H1 (cell line): ENCODE measurements at regions not wholly inside any gene's neighbourhood (a gene's known extent, or its start where the extent isn't known, plus 50 kb on each side); places are given as distances from the start of the nearest gene placed in this dataset.

Experiments
- CTCF ChIA-PET: fragments of 300-600 bp; sonication (Branson Sonifier 250); formaldehyde crosslinking; loops from one replicate; lab custom pipeline; 2021; ENCODE audit not compliant: partially characterized antibody; lab: Charles Lee
- POLR2A ChIA-PET: fragments of 300-600 bp; sonication (Branson Sonifier 250); formaldehyde crosslinking; loops from one replicate; lab custom pipeline; 2021; ENCODE audit warnings: inconsistent platforms; ENCODE audit not compliant: partially characterized antibody; lab: Charles Lee
- DNase-seq, 2 experiments: peaks; one replicate each; pipeline versions ENCODE4 v3.0.0 to v3.0.0-alpha.2; 2010 to 2022; ENCODE audit warnings: low spot score in 2 of 2, low read depth in 1 of 2, mixed read lengths in 1 of 2
- FAIRE-seq: peaks from 2 replicates; lab custom pipeline; 2011; peaks lifted over from hg19 to GRCh38; lab: Jason Lieb, UNC
- H2AFZ ChIP-seq: 2 replicates; pipeline ENCODE4 v1.8.1; 2012; ENCODE audit warnings: low read length, inconsistent platforms
- H2AK5ac ChIP-seq: 2 replicates; pipeline ENCODE4 v1.6.1; 2013; ENCODE audit warnings: low read depth, low read length
- H2BK120ac ChIP-seq: replicated peaks from 2 replicates; pipeline ENCODE3; 2013; ENCODE audit warnings: low read depth, low read length, inconsistent platforms
- H2BK12ac ChIP-seq: 2 replicates; pipeline ENCODE4 v1.6.1; 2013; ENCODE audit warnings: low read depth, low read length
- H2BK15ac ChIP-seq: 2 replicates; pipeline ENCODE4 v1.6.1; 2013; ENCODE audit warnings: low read length
- H2BK20ac ChIP-seq: 2 replicates; pipeline ENCODE4 v1.6.1; 2013; ENCODE audit warnings: low read length
- H2BK5ac ChIP-seq: 2 replicates; pipeline ENCODE4 v1.6.1; 2013; ENCODE audit warnings: low read depth, low read length
- H3K14ac ChIP-seq: 2 replicates; pipeline ENCODE4 v1.6.1; 2013; ENCODE audit warnings: inconsistent platforms; ENCODE audit not compliant: insufficient read length
- H3K18ac ChIP-seq: 2 replicates; pipeline ENCODE4 v1.6.1; 2013; ENCODE audit warnings: low read length; ENCODE audit errors: extremely low read depth
- H3K23ac ChIP-seq: 2 replicates; pipeline ENCODE4 v1.6.1; 2013; ENCODE audit warnings: inconsistent platforms; ENCODE audit not compliant: insufficient read length
- H3K23me2 ChIP-seq: 2 replicates; pipeline ENCODE4 v1.6.1; 2013; ENCODE audit warnings: low read depth, low read length
- H3K27ac ChIP-seq: 2 replicates; pipeline ENCODE4 v1.6.1; 2011; ENCODE audit warnings: low read depth, low read length, inconsistent platforms
- H3K27me3 ChIP-seq, 4 experiments: replicated peaks in 1 of 4; 1 replicate in 1 of 4; 2 replicates in 3 of 4; pipeline versions ENCODE4 v1.6.1 to v1.8.1; 2011 to 2013; ENCODE audit warnings: low read length in 3 of 4, mild to moderate bottlenecking in 3 of 4, inconsistent platforms in 2 of 4, mixed read lengths in 2 of 4, moderate library complexity in 1 of 4; ENCODE audit not compliant: control insufficient read depth in 3 of 4, insufficient read depth in 3 of 4; ENCODE audit errors: extremely low read depth in 1 of 4
- H3K36me3 ChIP-seq, 4 experiments: 2 replicates each; pipeline versions ENCODE4 v1.6.1 to v1.8.1; 2011 to 2013; ENCODE audit warnings: mild to moderate bottlenecking in 4 of 4, low read length in 3 of 4, moderate library complexity in 2 of 4, control low read depth in 1 of 4, inconsistent platforms in 1 of 4; ENCODE audit not compliant: insufficient read depth in 4 of 4, control insufficient read depth in 2 of 4
- H3K4ac ChIP-seq: replicated peaks from 2 replicates; pipeline ENCODE3; 2013; ENCODE audit warnings: low read length, low read depth, mixed read lengths, inconsistent platforms; ENCODE audit not compliant: insufficient read length
- H3K4me1 ChIP-seq, 4 experiments: replicated peaks in 1 of 4; 1 replicate in 1 of 4; 2 replicates in 3 of 4; pipeline versions ENCODE4 v1.6.1 to v1.8.1; 2011 to 2013; ENCODE audit warnings: low read length in 3 of 4, inconsistent platforms in 2 of 4, mixed read lengths in 1 of 4; ENCODE audit not compliant: insufficient read depth in 4 of 4, control insufficient read depth in 3 of 4
- H3K4me2 ChIP-seq, 2 experiments: 2 replicates each; pipeline versions ENCODE4 v1.6.1 to v1.8.1; 2011 to 2013; ENCODE audit warnings: low read depth in 2 of 2, low read length in 2 of 2, control low read depth in 1 of 2, inconsistent platforms in 1 of 2, mild to moderate bottlenecking in 1 of 2; ENCODE audit not compliant: insufficient read depth in 1 of 2
- H3K4me3 ChIP-seq, 4 experiments: fragments of 200-600, 300-600 bp in 1 of 4; sonication (generic), shearing (Covaris generic), sonication (Bioruptor Twin) in 1 of 4; 2 replicates each; pipeline versions ENCODE4 v1.5.1 to v1.8.1; 2011 to 2016; ENCODE audit warnings: low read length in 4 of 4, low read depth in 3 of 4, control low read depth in 2 of 4, inconsistent platforms in 2 of 4, mild to moderate bottlenecking in 2 of 4, mixed read lengths in 1 of 4, moderate library complexity in 1 of 4; ENCODE audit not compliant: insufficient read depth in 2 of 4; ENCODE audit errors: extremely low read depth in 1 of 4
- H3K56ac ChIP-seq: replicated peaks from 2 replicates; pipeline ENCODE3; 2013; ENCODE audit warnings: low read depth, mild to moderate bottlenecking, mixed read lengths, low read length, inconsistent platforms; ENCODE audit not compliant: insufficient read length
- H3K79me1 ChIP-seq: 2 replicates; pipeline ENCODE4 v1.6.1; 2013; ENCODE audit warnings: low read depth, low read length, control low read depth
- H3K79me2 ChIP-seq, 2 experiments: 2 replicates each; pipeline versions ENCODE4 v1.6.1 to v1.8.1; 2012 to 2013; ENCODE audit warnings: low read length in 2 of 2, mild to moderate bottlenecking in 2 of 2, inconsistent platforms in 1 of 2; ENCODE audit not compliant: insufficient read depth in 2 of 2, control insufficient read depth in 1 of 2
- H3K9ac ChIP-seq, 4 experiments: replicated peaks in 1 of 4; 1 replicate in 1 of 4; 2 replicates in 3 of 4; pipeline versions ENCODE4 v1.6.1 to v1.8.1; 2011 to 2013; ENCODE audit warnings: low read depth in 3 of 4, low read length in 3 of 4, control low read depth in 2 of 4, mild to moderate bottlenecking in 2 of 4, moderate library complexity in 2 of 4, inconsistent platforms in 1 of 4; ENCODE audit errors: extremely low read depth in 1 of 4
- H3K9me3 ChIP-seq, 2 experiments: 2 replicates each; pipeline versions ENCODE4 v1.6.1 to v1.8.1; 2012 to 2013; ENCODE audit warnings: mild to moderate bottlenecking in 2 of 2, moderate library complexity in 2 of 2, control low read depth in 1 of 2, inconsistent platforms in 1 of 2, low read depth in 1 of 2, low read length in 1 of 2, mixed read lengths in 1 of 2; ENCODE audit not compliant: insufficient read depth in 2 of 2
- H4K20me1 ChIP-seq, 2 experiments: replicated peaks in 1 of 2; 2 replicates each; pipeline versions ENCODE3 to v1.8.1; 2011 to 2013; ENCODE audit warnings: inconsistent platforms in 2 of 2, low read length in 2 of 2, mild to moderate bottlenecking in 1 of 2; ENCODE audit not compliant: insufficient read depth in 2 of 2, control insufficient read depth in 1 of 2
- H4K5ac ChIP-seq: 2 replicates; pipeline ENCODE4 v1.6.1; 2013; ENCODE audit warnings: low read length, low read depth, mixed read lengths, inconsistent platforms; ENCODE audit not compliant: insufficient read length
- H4K8ac ChIP-seq: 2 replicates; pipeline ENCODE4 v1.8.0; 2013; ENCODE audit warnings: mild to moderate bottlenecking, moderate library complexity, low read length, inconsistent platforms; ENCODE audit not compliant: insufficient read depth; ENCODE audit errors: extremely low read depth
- H4K91ac ChIP-seq: replicated peaks from 2 replicates; pipeline ENCODE3; 2013; ENCODE audit warnings: low read length, mixed read lengths, inconsistent platforms; ENCODE audit not compliant: insufficient read length
- BACH1 ChIP-seq: IDR thresholded peaks from 2 replicates; pipeline ENCODE4 v1.6.1; 2012; ENCODE audit warnings: low read length, improper control_type of control experiment
- CHD1 ChIP-seq: IDR thresholded peaks from 2 replicates; pipeline ENCODE4 v1.6.1; 2012; ENCODE audit warnings: low read depth, low read length, improper control_type of control experiment
- EZH2 ChIP-seq: fragments of 200-600 bp; sonication (generic); IDR thresholded peaks from 2 replicates; pipeline ENCODE4 v1.7.1; 2012; ENCODE audit warnings: low read depth, mild to moderate bottlenecking, moderate library complexity, low read length, inconsistent platforms; ENCODE audit not compliant: severe bottlenecking
- FOSL1 ChIP-seq: IDR thresholded peaks from 2 replicates; pipeline ENCODE4 v1.6.1; 2011; ENCODE audit warnings: mild to moderate bottlenecking, low read depth, low read length, moderate library complexity; ENCODE audit not compliant: insufficient read depth
- PHF8 ChIP-seq: fragments of 200-600 bp; sonication (generic); conservative IDR thresholded peaks from 2 replicates; pipeline ENCODE4 v1.7.1; 2012; ENCODE audit warnings: low read depth, mild to moderate bottlenecking, inconsistent platforms, low read length, moderate library complexity
- SAP30 ChIP-seq: fragments of 300-600 bp; sonication (generic); IDR thresholded peaks from 2 replicates; pipeline ENCODE4 v1.7.1; 2012; ENCODE audit warnings: low read length, moderate library complexity, mild to moderate bottlenecking, inconsistent platforms; ENCODE audit not compliant: insufficient read depth, insufficient replicate concordance
- WGBS, 2 experiments: shearing (Covaris generic) in 1 of 2; methylation state at CpG; one replicate each; pipeline versions ENCODE4 v1.1.6 to v1.1.7; 2013 to 2015; ENCODE audit warnings: low lambda C conversion rate in 2 of 2, mixed read lengths in 2 of 2, inconsistent platforms in 1 of 2, low coverage in 1 of 2, missing lambda C conversion rate in 1 of 2; ENCODE audit not compliant: insufficient replicate concordance in 2 of 2, insufficient coverage in 1 of 2, insufficient read length in 1 of 2; ENCODE audit errors: extremely low coverage in 1 of 2, missing lambda C conversion rate in 1 of 2; 5-methylcytosine and 5-hydroxymethylcytosine counted together

DNA sequence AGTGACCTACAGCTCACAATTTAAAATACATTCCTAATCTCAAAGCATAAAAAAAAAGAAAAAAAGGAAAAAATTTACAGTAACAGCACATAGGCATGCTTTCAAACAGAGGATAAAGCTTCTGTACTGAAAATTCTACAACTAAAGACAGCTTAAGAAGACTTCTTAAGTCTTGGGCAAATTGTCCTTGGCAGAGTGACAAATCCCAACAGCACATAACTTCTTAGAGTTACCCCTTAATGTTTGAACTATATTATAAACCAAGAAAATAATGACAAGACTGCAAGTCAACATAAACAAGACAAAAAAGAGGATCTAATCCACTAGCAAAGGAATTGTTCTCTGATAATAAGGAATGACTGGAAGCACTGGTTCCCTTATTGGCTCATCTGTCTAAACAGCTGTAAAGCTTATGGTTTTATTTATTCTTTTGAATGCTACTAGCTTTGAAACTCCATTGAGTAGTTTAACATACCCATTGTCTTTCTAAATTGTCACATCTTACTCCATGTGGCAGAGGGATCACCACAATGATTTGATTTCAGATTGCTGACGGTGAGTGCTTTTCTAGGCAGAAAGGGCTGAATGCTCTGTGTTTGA, 1576.8 kb upstream of the GOT2 start:
- Histone ChIP-seq H4K91ac (no peak overlapping the region), H3K23ac (no peak overlapping the region), H2BK12ac (no peak overlapping the region), H3K4ac (no peak overlapping the region), H2BK5ac (no peak overlapping the region), H3K4me3 (no peak overlapping the region), H3K9me3 (no peaks in the 10 kb centered on the region), H2BK20ac (no peak overlapping the region), H3K36me3 (no peaks in the 10 kb centered on the region), H3K79me2 (no peaks in the 10 kb centered on the region), H4K8ac (no peak overlapping the region), H2AFZ (no peak overlapping the region), H4K5ac (no peak overlapping the region), H3K18ac (no peak overlapping the region), H3K9ac (no peak overlapping the region), H3K4me2 (no peak overlapping the region), H3K79me1 (no peaks in the 10 kb centered on the region), H3K27me3 (no peaks in the 10 kb centered on the region), H3K4me1 (peaks cover 0 to 2% (median 0%) of the 10 kb centered on the region in 4 experiments; a peak in 1 of 7 replicates), H2AK5ac (no peak overlapping the region), H4K20me1 (no peaks in the 10 kb centered on the region), H2BK120ac (no peak overlapping the region), H3K23me2 (no peaks in the 10 kb centered on the region), H2BK15ac (no peak overlapping the region), H3K27ac (no peak overlapping the region), H3K56ac (no peak overlapping the region), H3K14ac (no peak overlapping the region)
- CTCF ChIA-PET, result interaction anchor here (0.7 kb wide), 1 partner anchor 557 kb away, joined by 3 read pairs; no protein-coding TSS in a partner anchor
- 63% methylated on average over 1 of the region's 1 CpG; no CpG with 5 or more reads in 1 of the 2 experiments for whole genome bisulfite sequencing, 2 experiments
- POLR2A ChIA-PET, result no interaction called here
- DNase-seq (no peak), FAIRE-seq (no peak)
- TF ChIP-seq BACH1 (no peak), FOSL1 (no peak), EZH2 (no peak), CHD1 (no peak), SAP30 (no peak), PHF8 (no peak)
